ENCODE measurements at regions not wholly inside any gene's neighbourhood (a gene's known extent, or its start where the extent isn't known, plus 50 kb on each side); places are given as distances from the start of the nearest gene placed in this dataset.

- H3K4me3 ChIP-seq, result no peak overlapping the region
- TF ChIP-seq POLR2A (IDR thresholded peaks at IDR 0.05) (no peak), POLR2AphosphoS5 (IDR thresholded peaks at IDR 0.05) (no peak), CTCF (IDR thresholded peaks at IDR 0.05) (no peak), EP300 (IDR thresholded peaks at IDR 0.05) (no peak)
- H3K9me3 ChIP-seq, result peaks cover 0 to 9% (median 0%) of the 10 kb centered on the region in 4 donors
- no peak overlapping the region for H3K27ac ChIP-seq
- no peak for ATAC-seq (ENCODE audit: low FRiP score in 2 of 2)
- H3K4me1 ChIP-seq, result no peaks in the 10 kb centered on the region
- no peaks in the 10 kb centered on the region for H3K36me3 ChIP-seq
- WGBS, 2 donors, result 44 to 62% methylated on average over 1 of the region's 1 CpG
- DNase-seq, result no peak
- no peaks in the 10 kb centered on the region for H3K27me3 ChIP-seq
These were observed 598.4 kb upstream of the MARCKS start for GRCh38 chr6:113258771-113259170.

- TF ChIP-seq EP300 (IDR thresholded peaks at IDR 0.05), result no peak
- no peaks in the 10 kb centered on the region for H3K36me3 ChIP-seq
- DNase-seq (no peak), ATAC-seq (ENCODE audit: low FRiP score in 2 of 2) (peak in 1 of 2 donors; percentile 81)
- peaks cover 6 to 38% (median 30%) of the 10 kb centered on the region in 4 donors for H3K9me3 ChIP-seq
- H3K27me3 ChIP-seq, result no peaks in the 10 kb centered on the region
- H3K4me3 ChIP-seq, result no peak overlapping the region
- no peak overlapping the region for H3K27ac ChIP-seq
- no peaks in the 10 kb centered on the region for H3K4me1 ChIP-seq
These were observed 585.7 kb upstream of the MARCKS start for GRCh38 chr6:113271437-113271836.

- WGBS, 2 donors, result 59 to 69% methylated on average over 2 of the region's 2 CpGs
- H3K9me3 ChIP-seq, result no peaks in the 10 kb centered on the region
- H3K27me3 ChIP-seq, result no peaks in the 10 kb centered on the region
- TF ChIP-seq EP300 (IDR thresholded peaks at IDR 0.05), result no peak
- TF ChIP-seq CTCF (IDR thresholded peaks at IDR 0.05), result no peak
- TF ChIP-seq POLR2A (IDR thresholded peaks at IDR 0.05), result no peak
- TF ChIP-seq POLR2AphosphoS5 (IDR thresholded peaks at IDR 0.05), result no peak
- no peak overlapping the region for H3K27ac ChIP-seq
- no peaks in the 10 kb centered on the region for H3K4me1 ChIP-seq
- no peak overlapping the region for H3K4me3 ChIP-seq
- H3K36me3 ChIP-seq, result no peaks in the 10 kb centered on the region
- ATAC-seq (ENCODE audit: low FRiP score in 2 of 2) (no peak), DNase-seq (no peak)
These were observed 580.5 kb upstream of the MARCKS start for GRCh38 chr6:113276601-113277000.

- Histone ChIP-seq H3K27me3 (no peaks in the 10 kb centered on the region), H3K27ac (no peak overlapping the region), H3K9me3 (no peaks in the 10 kb centered on the region), H3K4me3 (no peak overlapping the region), H3K36me3 (no peaks in the 10 kb centered on the region), H3K4me1 (no peaks in the 10 kb centered on the region)
- DNase-seq (no peak), ATAC-seq (ENCODE audit: low FRiP score in 2 of 2) (no peak)
- TF ChIP-seq POLR2AphosphoS5 (IDR thresholded peaks at IDR 0.05) (no peak), CTCF (IDR thresholded peaks at IDR 0.05) (no peak), POLR2A (IDR thresholded peaks at IDR 0.05) (no peak), EP300 (IDR thresholded peaks at IDR 0.05) (no peak)
- WGBS, 2 donors, result 86 to 94% methylated on average over 1 of the region's 1 CpG
These were observed 580.0 kb upstream of the MARCKS start for GRCh38 chr6:113277111-113277510.

- H3K27me3 ChIP-seq, result no peaks in the 10 kb centered on the region
- H3K4me3 ChIP-seq, result no peak overlapping the region
- ATAC-seq (ENCODE audit: low FRiP score in 2 of 2) (no peak), DNase-seq (no peak)
- H3K4me1 ChIP-seq, result no peaks in the 10 kb centered on the region
- no peaks in the 10 kb centered on the region for H3K9me3 ChIP-seq
- TF ChIP-seq POLR2AphosphoS5 (IDR thresholded peaks at IDR 0.05) (no peak), POLR2A (IDR thresholded peaks at IDR 0.05) (no peak), EP300 (IDR thresholded peaks at IDR 0.05) (no peak), CTCF (IDR thresholded peaks at IDR 0.05) (no peak)
- H3K36me3 ChIP-seq, result no peaks in the 10 kb centered on the region
- H3K27ac ChIP-seq, result no peak overlapping the region
These were observed 576.1 kb upstream of the MARCKS start for GRCh38 chr6:113281014-113281413.
